ENCODE measurements at regions not wholly inside any gene's neighbourhood (a gene's known extent, or its start where the extent isn't known, plus 50 kb on each side); places are given as distances from the start of the nearest gene placed in this dataset.

GRCh38 chr2:58527647-58528046 lies 286.5 kb upstream of the FANCL start:
- no peak for TF ChIP-seq TOX (CRISPR knock-in tag; IDR thresholded peaks at IDR 0.05; ENCODE audit: borderline replicate concordance)
- no peak for TF ChIP-seq ARNTL (CRISPR knock-in tag; IDR thresholded peaks at IDR 0.05; ENCODE audit: borderline replicate concordance, low read depth)
- no peak for TF ChIP-seq PATZ1 (CRISPR knock-in tag; IDR thresholded peaks at IDR 0.05; ENCODE audit: borderline replicate concordance)
